NAMALWA (cell line): ENCODE measurements at regions not wholly inside any gene's neighbourhood (a gene's known extent, or its start where the extent isn't known, plus 50 kb on each side); places are given as distances from the start of the nearest gene placed in this dataset.
"Not testable (repeated sequence)": the region's sequence is repeated elsewhere in the genome, so short reads cannot be mapped to it uniquely, and the experiment has no call there.

Experiments
- DNase-seq: peaks from one replicate; pipeline ENCODE4 v3.0.0-alpha.2; 2015; ENCODE audit warnings: low spot score

- DNase-seq: peak; percentile 70
These were observed 81.7 kb upstream of the RALGPS2 start for GRCh38 chr1:178643349-178643748.

- DNase-seq: peak; percentile 73
These were observed 81.2 kb upstream of the RALGPS2 start for GRCh38 chr1:178643831-178644230.

GRCh38 chr1:178644308-178645120 is 80.5 kb upstream of the RALGPS2 start:
- DNase-seq: peak; percentile 97

GRCh38 chr1:178645157-178645807 is 79.8 kb upstream of the RALGPS2 start:
- peak; percentile 69 for DNase-seq

- no peak for DNase-seq
These were observed 79.2 kb upstream of the RALGPS2 start for GRCh38 chr1:178645808-178646200.

- no peak for DNase-seq
These were observed 78.2 kb upstream of the RALGPS2 start for GRCh38 chr1:178646821-178647220.

- DNase-seq: no peak
These were observed 76.9 kb upstream of the RALGPS2 start for GRCh38 chr1:178648151-178648550.

- no peak for DNase-seq
These were observed 75.3 kb upstream of the RALGPS2 start for GRCh38 chr1:178649582-178650350.

GRCh38 chr1:178650934-178651511 is 74.0 kb upstream of the RALGPS2 start:
- no peak for DNase-seq

- DNase-seq: no peak
These were observed 73.3 kb upstream of the RALGPS2 start for GRCh38 chr1:178651742-178652141.

- DNase-seq: no peak
These were observed 72.2 kb upstream of the RALGPS2 start for GRCh38 chr1:178652506-178653490.

GRCh38 chr1:178659789-178660208 is 65.2 kb upstream of the RALGPS2 start:
- peak; percentile 43 for DNase-seq

GRCh38 chr1:178660461-178660860 is 64.6 kb upstream of the RALGPS2 start:
- DNase-seq: no peak

GRCh38 chr1:178664278-178664677 is 60.8 kb upstream of the RALGPS2 start:
- peak; percentile 92 for DNase-seq

- no peak for DNase-seq
These were observed 59.5 kb upstream of the RALGPS2 start for GRCh38 chr1:178665579-178665978.

- not testable (repeated sequence) for DNase-seq
These were observed 58.2 kb upstream of the RALGPS2 start for GRCh38 chr1:178666891-178667290.

- no peak for DNase-seq
These were observed 52.6 kb upstream of the RALGPS2 start for GRCh38 chr1:178672434-178672833.

- not testable (repeated sequence) for DNase-seq
These were observed 50.5 kb upstream of the RALGPS2 start for GRCh38 chr1:178674559-178674958.
